NB4 (cell line): ENCODE measurements at regions not wholly inside any gene's neighbourhood (a gene's known extent, or its start where the extent isn't known, plus 50 kb on each side); places are given as distances from the start of the nearest gene placed in this dataset.

Experiments
- CTCF ChIP-seq: IDR thresholded peaks from one replicate; pipeline ENCODE4 v1.5.1; 2012; ENCODE audit warnings: low read depth, low read length
- MAX ChIP-seq: IDR thresholded peaks from 2 replicates; pipeline ENCODE4 v1.6.1; 2011; ENCODE audit warnings: low read depth, low read length
- MYC ChIP-seq: IDR thresholded peaks from 2 replicates; pipeline ENCODE4 v1.6.1; 2011; ENCODE audit warnings: low read depth, low read length
- POLR2A ChIP-seq: IDR thresholded peaks from 2 replicates; pipeline ENCODE4 v1.6.1; 2011; ENCODE audit warnings: mild to moderate bottlenecking; ENCODE audit not compliant: insufficient read length; ENCODE audit errors: extremely low read depth

- TF ChIP-seq MYC (no peak), MAX (no peak), CTCF (no peak), POLR2A (no peak)
These were observed 184.6 kb downstream of the IRX1 start for GRCh38 chr5:3780278-3780677.
